ENCODE measurements at regions not wholly inside any gene's neighbourhood (a gene's known extent, or its start where the extent isn't known, plus 50 kb on each side); places are given as distances from the start of the nearest gene placed in this dataset.

- TF ChIP-seq EZH2 (IDR thresholded peaks at IDR 0.05; ENCODE audit: borderline replicate concordance, insufficient read depth, low read depth, low read length, poor library complexity, severe bottlenecking) (no peak), CTCF (IDR thresholded peaks at IDR 0.05) (no peak)
These were observed 219.8 kb upstream of the CTSO start for GRCh38 chr4:156173486-156173885.

Data from B cell (primary cell).